K562 (cell line): ENCODE measurements at regions not wholly inside any gene's neighbourhood (a gene's known extent, or its start where the extent isn't known, plus 50 kb on each side); places are given as distances from the start of the nearest gene placed in this dataset.

Source experiments
- CHD1 ChIP-seq: fragments of 200-600 bp; sonication (generic); IDR thresholded peaks from one replicate; pipeline ENCODE4 v1.6.1; 2012; ENCODE audit warnings: mild to moderate bottlenecking, moderate library complexity, low read length, inconsistent platforms
- CTCF ChIP-seq, 3 experiments: IDR thresholded peaks in 2 of 3; conservative IDR thresholded peaks in 1 of 3; 2 replicates each; pipeline ENCODE4 v1.5.1; 2011 to 2012; ENCODE audit warnings: low read length in 3 of 3, mild to moderate bottlenecking in 3 of 3, control low read depth in 2 of 3, improper control_type of control experiment in 1 of 3, inconsistent platforms in 1 of 3, low read depth in 1 of 3, mixed read lengths in 1 of 3, moderate library complexity in 1 of 3; ENCODE audit not compliant: insufficient read depth in 2 of 3
- EGR1 ChIP-seq: fragments of 450-650 bp; conservative IDR thresholded peaks from 2 replicates; pipeline ENCODE4 v1.6.1; 2017; ENCODE audit warnings: mild to moderate bottlenecking
- ESRRA ChIP-seq: fragments of 450-650 bp; IDR thresholded peaks from 2 replicates; pipeline ENCODE4 v1.6.1; 2014; ENCODE audit warnings: low read depth, mild to moderate bottlenecking, moderate library complexity, borderline replicate concordance
- FOXP4 ChIP-seq: sonication (generic); formaldehyde crosslinking; IDR thresholded peaks from 2 replicates; pipeline ENCODE4 v1.8.0; 2022; ENCODE audit warnings: mild to moderate bottlenecking, missing genetic modification reagents, borderline replicate concordance
- GABPA ChIP-seq: fragments of 200-800 bp; sonication (Bioruptor generic); conservative IDR thresholded peaks from 2 replicates; pipeline ENCODE4 v1.6.1; 2016; ENCODE audit warnings: low read depth, missing genetic modification characterization, missing compliant biosample characterization
- POLR2A ChIP-seq: fragments of 450-650 bp; conservative IDR thresholded peaks from 2 replicates; pipeline ENCODE4 v1.6.1; 2016
- PREB ChIP-seq: sonication (generic); formaldehyde crosslinking; IDR thresholded peaks from 2 replicates; pipeline ENCODE4 v1.8.1; 2023; ENCODE audit warnings: mild to moderate bottlenecking, missing genetic modification reagents
- SMC3 ChIP-seq: conservative IDR thresholded peaks from 2 replicates; pipeline ENCODE4 v1.6.1; 2011; ENCODE audit warnings: low read depth, low read length, improper control_type of control experiment; ENCODE audit not compliant: insufficient read depth
- TEAD2 ChIP-seq: fragments of 450-650 bp; IDR thresholded peaks from 2 replicates; pipeline ENCODE4 v1.6.1; 2016; ENCODE audit warnings: missing genetic modification characterization, control low read depth, missing compliant biosample characterization
- ZNF780A ChIP-seq: fragments of 250-450 bp; sonication (Bioruptor Pico); IDR thresholded peaks from 2 replicates; pipeline ENCODE4 v1.5.0; 2021; ENCODE audit warnings: mild to moderate bottlenecking
- TF ChIP-seq, protein P1 (sequence below), 3 experiments: fragments of 200-800 bp in 1 of 3; sonication (Bioruptor generic) in 1 of 3; sonication (generic) in 1 of 3; formaldehyde crosslinking in 1 of 3; IDR thresholded peaks; 2 replicates each; pipeline versions ENCODE4 v1.6.1 to v1.8.0; 2016 to 2022; ENCODE audit warnings: mild to moderate bottlenecking in 2 of 3, missing compliant biosample characterization in 2 of 3, missing genetic modification characterization in 2 of 3, missing genetic modification reagents in 1 of 3
- TF ChIP-seq, protein P2 (sequence below): fragments of 450-650 bp; IDR thresholded peaks from 2 replicates; pipeline ENCODE4 v1.6.1; 2016; ENCODE audit warnings: antibody characterized with exemption

GRCh38 chr18:44564922-44565321, 115.8 kb upstream of the SETBP1 start:
- no peak for TF ChIP-seq GABPA (tag)
- TF ChIP-seq CHD1 = no peak
- TF ChIP-seq, protein P1, sequence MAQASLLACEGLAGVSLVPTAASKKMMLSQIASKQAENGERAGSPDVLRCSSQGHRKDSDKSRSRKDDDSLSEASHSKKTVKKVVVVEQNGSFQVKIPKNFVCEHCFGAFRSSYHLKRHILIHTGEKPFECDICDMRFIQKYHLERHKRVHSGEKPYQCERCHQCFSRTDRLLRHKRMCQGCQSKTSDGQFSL (CRISPR knock-in tag; IDR thresholded peaks at IDR 0.05) = no peak
- TF ChIP-seq, protein P1 (tag; IDR thresholded peaks at IDR 0.05) = no peak
- TF ChIP-seq TEAD2 = no peak
- no peak for TF ChIP-seq SMC3
- no peak for TF ChIP-seq POLR2A
- TF ChIP-seq ESRRA = no peak
- TF ChIP-seq FOXP4 (CRISPR knock-in tag) = no peak
- no peak for TF ChIP-seq PREB (CRISPR knock-in tag)
- TF ChIP-seq EGR1 = no peak
- TF ChIP-seq ZNF780A (CRISPR knock-in tag) = no peak
- TF ChIP-seq CTCF (IDR thresholded peaks at IDR 0.05 in 2 of 3, conservative IDR thresholded peaks at IDR 0.05 in 1 of 3; ENCODE audit: insufficient read depth in 2 of 3, low read depth in 1 of 3, low read length in 3 of 3) = no peak
- TF ChIP-seq, protein P2, sequence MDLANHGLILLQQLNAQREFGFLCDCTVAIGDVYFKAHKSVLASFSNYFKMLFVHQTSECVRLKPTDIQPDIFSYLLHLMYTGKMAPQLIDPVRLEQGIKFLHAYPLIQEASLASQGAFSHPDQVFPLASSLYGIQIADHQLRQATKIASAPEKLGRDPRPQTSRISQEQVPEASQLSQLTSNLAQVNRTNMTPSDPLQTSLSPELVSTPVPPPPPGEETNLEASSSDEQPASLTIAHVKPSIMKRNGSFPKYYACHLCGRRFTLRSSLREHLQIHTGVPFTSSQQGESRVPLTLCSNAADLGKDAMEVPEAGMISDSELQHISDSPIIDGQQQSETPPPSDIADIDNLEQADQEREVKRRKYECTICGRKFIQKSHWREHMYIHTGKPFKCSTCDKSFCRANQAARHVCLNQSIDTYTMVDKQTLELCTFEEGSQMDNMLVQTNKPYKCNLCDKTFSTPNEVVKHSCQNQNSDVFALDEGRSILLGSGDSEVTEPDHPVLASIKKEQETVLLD = no peak
